KMS-11 (cell line): ENCODE measurements at regions not wholly inside any gene's neighbourhood (a gene's known extent, or its start where the extent isn't known, plus 50 kb on each side); places are given as distances from the start of the nearest gene placed in this dataset.

Experiments
- H2AFZ ChIP-seq: fragments of 200-600 bp; sonication (generic); 2 replicates; pipeline ENCODE4 v1.6.1; 2016; ENCODE audit warnings: antibody characterized with exemption, mixed run types, low read depth
- H3K27ac ChIP-seq: fragments of 200-600 bp; sonication (generic); 2 replicates; pipeline ENCODE4 v1.6.1; 2016; ENCODE audit warnings: mild to moderate bottlenecking, mixed run types
- H3K27me3 ChIP-seq: fragments of 200-600 bp; sonication (generic); 2 replicates; pipeline ENCODE4 v1.6.1; 2017; ENCODE audit warnings: mild to moderate bottlenecking, low read depth, mixed run types, moderate library complexity; ENCODE audit not compliant: insufficient read depth
- H3K36me3 ChIP-seq: fragments of 200-600 bp; sonication (generic); 2 replicates; pipeline ENCODE4 v1.6.1; 2017; ENCODE audit warnings: mild to moderate bottlenecking, mixed run types; ENCODE audit not compliant: insufficient read depth
- H3K4me1 ChIP-seq: fragments of 200-600 bp; sonication (generic); 2 replicates; pipeline ENCODE4 v1.6.1; 2016; ENCODE audit warnings: mild to moderate bottlenecking, low read depth, mixed run types; ENCODE audit not compliant: poor library complexity, severe bottlenecking
- H3K4me2 ChIP-seq: fragments of 200-600 bp; sonication (generic); 2 replicates; pipeline ENCODE4 v1.7.0; 2016; ENCODE audit warnings: mild to moderate bottlenecking, mixed run types
- H3K4me3 ChIP-seq: fragments of 200-600 bp; sonication (generic); IDR thresholded peaks from 2 replicates; pipeline ENCODE4 v1.6.1; 2017; ENCODE audit warnings: low read depth, low read length, mixed read lengths; ENCODE audit not compliant: insufficient read depth
- H3K79me2 ChIP-seq: fragments of 200-600 bp; sonication (generic); 2 replicates; pipeline ENCODE4 v1.6.1; 2016; ENCODE audit warnings: low read depth, mixed run types; ENCODE audit not compliant: insufficient read depth
- H3K9ac ChIP-seq: fragments of 200-600 bp; sonication (generic); 2 replicates; pipeline ENCODE4 v1.6.1; 2016; ENCODE audit warnings: mild to moderate bottlenecking, mixed run types
- H4K20me1 ChIP-seq: fragments of 200-600 bp; sonication (generic); 2 replicates; pipeline ENCODE4 v1.6.1; 2016; ENCODE audit warnings: mild to moderate bottlenecking, mixed run types; ENCODE audit not compliant: insufficient read depth
- CTCF ChIP-seq: fragments of 200-600 bp; sonication (generic); conservative IDR thresholded peaks from 2 replicates; pipeline ENCODE4 v1.6.1; 2017; ENCODE audit warnings: low read depth, mild to moderate bottlenecking, antibody characterized with exemption, low read length, moderate library complexity, mixed read lengths

GRCh38 chr3:177916461-177916860 lies 619.8 kb upstream of the KCNMB2 start:
- H3K27me3 ChIP-seq: no peaks in the 10 kb centered on the region
- H3K9ac ChIP-seq: no peak overlapping the region
- no peak overlapping the region for H3K4me3 ChIP-seq
- H3K79me2 ChIP-seq: no peaks in the 10 kb centered on the region
- no peaks in the 10 kb centered on the region for H3K4me1 ChIP-seq
- no peak overlapping the region for H2AFZ ChIP-seq
- no peak overlapping the region for H3K27ac ChIP-seq
- no peak overlapping the region for H3K4me2 ChIP-seq
- no peaks in the 10 kb centered on the region for H4K20me1 ChIP-seq
- TF ChIP-seq CTCF: no peak
- no peaks in the 10 kb centered on the region for H3K36me3 ChIP-seq

- H3K27ac ChIP-seq: no peak overlapping the region
Measured at GRCh38 chr3:177917234-177917861, 618.9 kb upstream of the KCNMB2 start.

GRCh38 chr3:177921153-177921552 lies 615.1 kb upstream of the KCNMB2 start:
- H4K20me1 ChIP-seq: no peaks in the 10 kb centered on the region
- no peak overlapping the region for H2AFZ ChIP-seq
- H3K4me3 ChIP-seq: no peak overlapping the region
- no peak overlapping the region for H3K27ac ChIP-seq
- no peak overlapping the region for H3K9ac ChIP-seq
- H3K4me2 ChIP-seq: no peak overlapping the region
- no peak for TF ChIP-seq CTCF
- H3K4me1 ChIP-seq: no peaks in the 10 kb centered on the region
- H3K79me2 ChIP-seq: no peaks in the 10 kb centered on the region
- no peaks in the 10 kb centered on the region for H3K27me3 ChIP-seq
- H3K36me3 ChIP-seq: no peaks in the 10 kb centered on the region

More at GRCh38 chr3:177917234-177917861, 618.9 kb upstream of the KCNMB2 start:
- no peak for TF ChIP-seq CTCF
- H3K4me2 ChIP-seq: no peak overlapping the region
- no peaks in the 10 kb centered on the region for H3K36me3 ChIP-seq
- no peak overlapping the region for H3K4me3 ChIP-seq
- no peaks in the 10 kb centered on the region for H4K20me1 ChIP-seq
- H3K27me3 ChIP-seq: no peaks in the 10 kb centered on the region
- H3K4me1 ChIP-seq: no peaks in the 10 kb centered on the region
- no peak overlapping the region for H2AFZ ChIP-seq
- no peak overlapping the region for H3K9ac ChIP-seq
- no peaks in the 10 kb centered on the region for H3K79me2 ChIP-seq

GRCh38 chr3:177924261-177924660 lies 612.0 kb upstream of the KCNMB2 start:
- Histone ChIP-seq H2AFZ (no peak overlapping the region), H3K4me2 (no peak overlapping the region), H3K36me3 (no peaks in the 10 kb centered on the region), H3K27me3 (no peaks in the 10 kb centered on the region), H3K27ac (no peak overlapping the region), H3K4me3 (no peak overlapping the region), H3K9ac (no peak overlapping the region), H4K20me1 (no peaks in the 10 kb centered on the region), H3K4me1 (no peaks in the 10 kb centered on the region), H3K79me2 (no peaks in the 10 kb centered on the region)
- no peak for TF ChIP-seq CTCF
